Activated T-helper 1 cell treated with anti-CD3 and anti-CD28 coated beads, Interleukin-12 subunit alpha, Interleukin-12 subunit beta, Interleukin-2, Interleukin-4 antibody, amounts not matched to agents 30 ng/mL and 10 ng/mL and 1 ng/mL, durations not matched to agents 14 hours and 24 hours and 36 hours (primary cell): ENCODE measurements at regions not wholly inside any gene's neighbourhood (a gene's known extent, or its start where the extent isn't known, plus 50 kb on each side); places are given as distances from the start of the nearest gene placed in this dataset.

Source experiments
- DNase-seq: peaks from one replicate; pipeline ENCODE4 v3.0.0; 2021; ENCODE audit warnings: low spot score
- H3K27ac Mint-ChIP-seq: one replicate; pipeline ENCODE4 v1.8.0; 2021; ENCODE audit warnings: mild to moderate bottlenecking, mixed read lengths
- H3K27me3 Mint-ChIP-seq: one replicate; pipeline ENCODE4 v1.8.0; 2022; ENCODE audit warnings: mild to moderate bottlenecking, moderate library complexity, mixed read lengths; ENCODE audit not compliant: insufficient read depth
- H3K36me3 Mint-ChIP-seq: one replicate; pipeline ENCODE4 v1.8.0; 2021; ENCODE audit warnings: low read depth, mixed read lengths
- H3K4me1 Mint-ChIP-seq: one replicate; pipeline ENCODE4 v1.8.0; 2021; ENCODE audit warnings: low read depth, mixed read lengths
- H3K4me3 Mint-ChIP-seq: one replicate; pipeline ENCODE4 v1.8.0; 2021; ENCODE audit warnings: mild to moderate bottlenecking, moderate library complexity, mixed read lengths
- H3K9me3 Mint-ChIP-seq: one replicate; pipeline ENCODE4 v1.8.0; 2021; ENCODE audit warnings: mixed read lengths
- intact Hi-C: fragments of 100-400 bp; cut with micrococcal nuclease; formaldehyde crosslinking; loops from one replicate; pipeline ENCODE4 v1.15.1; 2024

DNA sequence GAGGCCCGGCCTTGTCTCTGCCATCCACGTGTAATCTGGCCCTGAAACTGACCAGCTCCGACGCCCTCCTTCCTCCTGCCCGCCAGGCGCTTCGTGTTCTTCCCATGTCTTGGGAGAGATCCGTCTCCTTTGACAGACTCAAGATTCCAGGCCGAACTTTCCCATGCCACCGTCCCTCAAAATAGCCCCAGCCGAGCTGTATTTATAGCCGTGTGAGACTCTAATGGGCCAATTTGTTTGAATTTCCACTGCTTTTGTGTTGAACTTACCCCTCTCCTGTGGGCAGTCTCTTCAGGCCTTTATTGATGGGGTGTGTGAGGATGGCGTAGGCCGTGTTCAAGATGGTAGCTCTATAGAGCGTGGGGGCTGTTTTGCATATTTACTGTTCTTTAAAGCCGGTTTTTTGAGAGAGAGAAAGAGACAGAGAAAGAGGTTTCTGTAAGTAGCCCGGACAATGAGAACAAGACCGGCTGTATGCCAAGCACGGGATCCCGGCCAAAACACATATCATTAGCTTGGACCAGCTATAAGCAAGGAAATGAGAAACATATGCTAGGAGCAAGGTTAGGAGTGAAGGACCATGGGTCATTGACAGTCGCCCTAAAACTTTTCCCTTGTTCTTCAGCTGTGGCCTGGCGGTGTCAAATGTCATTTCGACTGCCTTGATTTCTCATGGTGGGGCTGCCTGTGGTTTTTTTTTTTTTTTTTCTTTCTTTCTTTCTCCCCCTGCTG lies 124.5 kb upstream of the ZFHX3 start:
- Mint-ChIP-seq H3K9me3 (no peaks in the 10 kb centered on the region), H3K4me1 (no peaks in the 10 kb centered on the region), H3K27ac (no peak overlapping the region), H3K36me3 (no peaks in the 10 kb centered on the region), H3K4me3 (no peak overlapping the region), H3K27me3 (no peaks in the 10 kb centered on the region)
- intact Hi-C loops = no loop called here
- no peak for DNase-seq

DNA sequence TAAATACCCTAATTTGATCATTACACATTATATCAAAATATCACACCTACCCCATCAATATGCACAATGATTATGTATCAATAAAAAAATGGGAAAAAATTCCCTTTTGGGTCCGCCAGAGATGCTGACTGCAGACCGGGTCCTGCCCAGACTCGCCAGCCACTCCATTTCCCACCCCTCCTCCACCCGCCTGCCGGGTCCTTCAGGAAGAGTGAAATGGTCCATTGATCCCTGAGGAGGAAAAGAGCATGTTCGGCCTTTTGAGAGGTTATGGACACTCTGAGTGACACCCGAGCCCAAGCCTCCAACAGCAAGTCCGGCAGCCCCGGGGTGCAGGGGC lies 123.9 kb upstream of the ZFHX3 start:
- peaks cover 2% of the 10 kb centered on the region for H3K4me1 Mint-ChIP-seq
- no peaks in the 10 kb centered on the region for H3K36me3 Mint-ChIP-seq
- intact Hi-C loops = no loop called here
- no peak for DNase-seq
- no peak overlapping the region for H3K4me3 Mint-ChIP-seq
- no peaks in the 10 kb centered on the region for H3K9me3 Mint-ChIP-seq
- H3K27me3 Mint-ChIP-seq = no peaks in the 10 kb centered on the region
- no peak overlapping the region for H3K27ac Mint-ChIP-seq

- no peak for DNase-seq
- intact Hi-C loops = no loop called here
- H3K27me3 Mint-ChIP-seq = no peaks in the 10 kb centered on the region
- H3K4me3 Mint-ChIP-seq = no peak overlapping the region
- H3K36me3 Mint-ChIP-seq = no peaks in the 10 kb centered on the region
- H3K4me1 Mint-ChIP-seq = peaks cover 7% of the 10 kb centered on the region
- no peak overlapping the region for H3K27ac Mint-ChIP-seq
- H3K9me3 Mint-ChIP-seq = no peaks in the 10 kb centered on the region
These were observed 123.5 kb upstream of the ZFHX3 start for GRCh38 chr16:73171380-73171779.

- DNase-seq = no peak
- H3K27me3 Mint-ChIP-seq = peaks cover 2% of the 10 kb centered on the region
- intact Hi-C loops = no loop called here
- no peak overlapping the region for H3K27ac Mint-ChIP-seq
- no peak overlapping the region for H3K4me3 Mint-ChIP-seq
- peaks cover 12% of the 10 kb centered on the region for H3K4me1 Mint-ChIP-seq
- no peaks in the 10 kb centered on the region for H3K36me3 Mint-ChIP-seq
- no peaks in the 10 kb centered on the region for H3K9me3 Mint-ChIP-seq
These were observed 122.7 kb upstream of the ZFHX3 start for GRCh38 chr16:73170612-73171038.

- no peak overlapping the region for H3K4me3 Mint-ChIP-seq
- intact Hi-C loops = no loop called here
- peaks cover 12% of the 10 kb centered on the region for H3K4me1 Mint-ChIP-seq
- no peaks in the 10 kb centered on the region for H3K36me3 Mint-ChIP-seq
- H3K27ac Mint-ChIP-seq = no peak overlapping the region
- H3K9me3 Mint-ChIP-seq = no peaks in the 10 kb centered on the region
- DNase-seq = no peak
- peaks cover 2% of the 10 kb centered on the region for H3K27me3 Mint-ChIP-seq
These were observed 119.1 kb upstream of the ZFHX3 start for GRCh38 chr16:73166947-73167550.

GRCh38 chr16:73166441-73166851 lies 118.5 kb upstream of the ZFHX3 start:
- intact Hi-C loops = no loop called here
- Mint-ChIP-seq H3K27me3 (peaks cover 2% of the 10 kb centered on the region), H3K9me3 (no peaks in the 10 kb centered on the region), H3K36me3 (no peaks in the 10 kb centered on the region), H3K4me3 (no peak overlapping the region), H3K27ac (no peak overlapping the region), H3K4me1 (peaks cover 12% of the 10 kb centered on the region)
- no peak for DNase-seq

DNA sequence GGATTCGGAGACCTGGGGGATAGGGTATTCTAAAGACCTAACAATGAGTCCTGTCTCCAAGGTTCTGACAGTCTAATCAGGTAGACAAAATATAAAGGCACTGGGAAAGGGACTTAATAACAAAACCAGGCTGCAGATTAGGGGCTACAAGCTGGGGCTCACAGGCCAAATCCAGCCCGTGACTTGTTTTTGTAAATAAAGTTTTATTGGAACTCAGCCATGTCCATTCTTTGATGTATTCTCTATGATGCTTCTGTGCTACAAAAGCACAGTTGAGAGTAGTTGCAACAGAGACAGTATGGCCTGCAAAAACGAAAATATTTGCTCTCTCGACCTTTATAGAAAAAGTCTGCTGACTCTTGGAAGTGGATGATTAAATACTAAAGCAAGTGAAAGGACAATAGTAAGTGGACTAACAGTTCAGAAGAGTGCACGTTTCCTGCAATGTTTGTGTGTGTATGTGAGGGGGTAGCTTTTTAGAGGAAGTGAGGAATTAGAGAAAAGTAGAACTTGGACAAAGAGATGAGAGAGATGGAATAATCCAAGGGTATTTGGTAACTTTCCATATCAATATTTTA lies 115.4 kb upstream of the ZFHX3 start:
- intact Hi-C loops = no loop called here
- peaks cover 12% of the 10 kb centered on the region for H3K4me1 Mint-ChIP-seq
- no peak overlapping the region for H3K27ac Mint-ChIP-seq
- H3K9me3 Mint-ChIP-seq = no peaks in the 10 kb centered on the region
- no peak for DNase-seq
- no peak overlapping the region for H3K4me3 Mint-ChIP-seq
- H3K36me3 Mint-ChIP-seq = no peaks in the 10 kb centered on the region
- H3K27me3 Mint-ChIP-seq = peaks cover 2% of the 10 kb centered on the region

GRCh38 chr16:73161977-73162376 lies 114.0 kb upstream of the ZFHX3 start:
- Mint-ChIP-seq H3K9me3 (no peaks in the 10 kb centered on the region), H3K27me3 (peaks cover 2% of the 10 kb centered on the region), H3K4me3 (no peak overlapping the region), H3K27ac (no peak overlapping the region), H3K36me3 (no peaks in the 10 kb centered on the region), H3K4me1 (peaks cover 11% of the 10 kb centered on the region)
- intact Hi-C loops = no loop called here
- no peak for DNase-seq

DNA sequence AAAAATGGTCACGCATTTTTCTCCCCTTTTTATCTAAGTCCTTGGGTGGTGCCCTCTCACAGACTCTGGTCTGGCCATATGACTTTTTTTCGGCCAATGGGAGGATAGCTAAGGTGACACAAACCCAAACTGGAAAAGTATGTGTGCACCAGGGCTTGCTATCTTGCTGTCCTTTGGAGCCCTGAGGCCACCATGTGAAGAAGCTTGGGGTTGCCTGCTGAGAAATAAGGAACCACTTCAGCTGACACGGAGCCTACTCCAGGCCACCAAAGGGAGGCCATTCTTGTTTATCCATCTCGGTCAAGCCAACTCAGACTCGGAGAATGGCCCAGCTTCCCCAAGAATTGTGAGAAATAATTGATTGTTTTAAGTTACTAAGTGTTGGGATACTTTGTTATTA lies 111.4 kb upstream of the ZFHX3 start:
- intact Hi-C loops = no loop called here
- Mint-ChIP-seq H3K27me3 (no peaks in the 10 kb centered on the region), H3K4me1 (no peaks in the 10 kb centered on the region), H3K36me3 (no peaks in the 10 kb centered on the region), H3K9me3 (no peaks in the 10 kb centered on the region), H3K27ac (no peak overlapping the region), H3K4me3 (no peak overlapping the region)
- no peak for DNase-seq

GRCh38 chr16:73157861-73158260 lies 109.9 kb upstream of the ZFHX3 start:
- no peaks in the 10 kb centered on the region for H3K4me1 Mint-ChIP-seq
- DNase-seq = no peak
- no peak overlapping the region for H3K27ac Mint-ChIP-seq
- no peak overlapping the region for H3K4me3 Mint-ChIP-seq
- intact Hi-C loops = no loop called here
- H3K27me3 Mint-ChIP-seq = no peaks in the 10 kb centered on the region
- no peaks in the 10 kb centered on the region for H3K9me3 Mint-ChIP-seq
- H3K36me3 Mint-ChIP-seq = no peaks in the 10 kb centered on the region

GRCh38 chr16:73154063-73154870 lies 106.3 kb upstream of the ZFHX3 start:
- DNase-seq = no peak
- no peaks in the 10 kb centered on the region for H3K27me3 Mint-ChIP-seq

DNA sequence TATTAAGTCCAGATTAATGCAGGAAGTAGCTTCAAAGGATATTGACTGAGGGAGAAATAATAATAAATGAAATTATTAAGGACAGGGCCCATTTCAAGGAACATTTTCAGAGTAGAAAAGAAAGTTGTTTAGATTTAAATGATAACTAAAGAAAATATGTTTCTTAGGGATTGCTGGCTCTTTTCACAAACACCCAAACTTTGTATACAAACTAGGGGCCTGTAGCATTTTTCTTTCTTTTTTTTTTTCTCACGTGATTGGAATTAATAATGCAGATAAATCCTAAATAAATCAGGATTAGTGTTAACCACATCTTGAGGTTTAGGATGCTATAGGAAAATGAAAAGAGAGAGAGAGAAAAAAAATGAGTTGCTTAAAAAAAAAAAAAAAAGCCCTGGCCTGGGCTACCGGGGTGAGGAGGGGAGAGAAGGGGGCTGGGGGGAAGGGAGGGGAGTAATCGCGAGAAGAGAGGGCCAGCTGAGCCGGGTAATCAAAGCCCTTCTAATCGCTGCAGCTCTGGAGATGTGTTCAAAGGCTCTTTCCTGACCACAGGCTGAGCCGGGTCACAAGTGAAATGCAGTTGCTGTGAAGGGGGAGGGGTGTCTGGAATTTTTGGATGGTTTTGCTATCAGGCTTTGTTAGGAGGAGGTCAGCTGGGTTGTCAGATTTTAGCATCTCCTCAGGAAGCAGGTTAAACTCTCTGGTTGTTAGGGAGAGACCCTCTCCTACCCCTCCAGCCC lies 104.6 kb upstream of the ZFHX3 start:
- Mint-ChIP-seq H3K27ac (no peak overlapping the region), H3K27me3 (no peaks in the 10 kb centered on the region), H3K4me1 (no peaks in the 10 kb centered on the region)

More at GRCh38 chr16:73154063-73154870, 106.3 kb upstream of the ZFHX3 start:
- Mint-ChIP-seq H3K4me3 (no peak overlapping the region), H3K9me3 (no peaks in the 10 kb centered on the region), H3K4me1 (no peaks in the 10 kb centered on the region), H3K36me3 (no peaks in the 10 kb centered on the region), H3K27ac (no peak overlapping the region)
- intact Hi-C loops = no loop called here

More for the DNA sequence above, 104.6 kb upstream of the ZFHX3 start:
- H3K9me3 Mint-ChIP-seq = no peaks in the 10 kb centered on the region
- intact Hi-C loops = no loop called here
- no peak for DNase-seq
- no peak overlapping the region for H3K4me3 Mint-ChIP-seq
- no peaks in the 10 kb centered on the region for H3K36me3 Mint-ChIP-seq
